Body of pancreas (tissue), 4 donors: ENCODE measurements at regions not wholly inside any gene's neighbourhood (a gene's known extent, or its start where the extent isn't known, plus 50 kb on each side); places are given as distances from the start of the nearest gene placed in this dataset.

Experiments used
- ATAC-seq: fragments of 150-250 bp; one replicate; pipeline ENCODE4 v1.9.1; 2016
- DNase-seq, 4 donors: peaks; one replicate each; pipeline ENCODE4 v3.0.0-alpha.2; 2019
- H3K27ac ChIP-seq, 4 donors: fragments of 200-600 bp; sonication (generic); 1 replicate in 3 of 4; 2 replicates in 1 of 4; pipeline versions ENCODE4 v1.5.1 to v1.6.1; 2016 to 2019; ENCODE audit warnings: mild to moderate bottlenecking in 1 of 4, mixed read lengths in 1 of 4, moderate library complexity in 1 of 4
- H3K27me3 ChIP-seq, 2 donors: fragments of 200-600 bp; sonication (generic); one replicate each; pipeline ENCODE4 v1.6.0; 2016; ENCODE audit warnings: mild to moderate bottlenecking in 1 of 2
- H3K36me3 ChIP-seq, 2 donors: fragments of 200-600 bp; sonication (generic); replicated peaks in 1 of 2; 2 replicates each; pipeline ENCODE4 v1.5.1; 2016; ENCODE audit warnings: low read depth in 2 of 2; ENCODE audit not compliant: insufficient read depth in 1 of 2
- H3K4me1 ChIP-seq: fragments of 200-600 bp; sonication (generic); one replicate; pipeline ENCODE4 v1.6.0; 2016
- H3K4me3 ChIP-seq, 2 donors: fragments of 200-600 bp; sonication (generic); 1 replicate in 1 of 2; 2 replicates in 1 of 2; pipeline ENCODE4 v1.5.1; 2016 to 2019
- H3K9me3 ChIP-seq, 3 donors: fragments of 200-600 bp; sonication (generic); 1 replicate in 2 of 3; 2 replicates in 1 of 3; pipeline ENCODE4 v1.5.1; 2016
- CTCF ChIP-seq, 7 experiments: fragments of 450-650 bp in 4 of 7; fragments of 200-600 bp in 3 of 7; sonication (generic) in 3 of 7; IDR thresholded peaks; one replicate each; pipeline ENCODE4 v1.5.1; 2016 to 2019; ENCODE audit warnings: antibody characterized with exemption in 7 of 7
- POLR2A ChIP-seq, 3 donors: fragments of 450-650 bp; IDR thresholded peaks; one replicate each; pipeline ENCODE4 v1.6.1; 2016; ENCODE audit warnings: antibody characterized with exemption in 3 of 3, mild to moderate bottlenecking in 2 of 3
- WGBS, 2 donors: methylation state at CpG; one replicate each; pipeline ENCODE4 v1.1.5; 2017; 5-methylcytosine and 5-hydroxymethylcytosine counted together
- intact Hi-C: fragments of 100-400 bp; cut with DNase I; formaldehyde crosslinking; loops from one replicate; pipeline ENCODE4 v1.15.1; 2023

DNA sequence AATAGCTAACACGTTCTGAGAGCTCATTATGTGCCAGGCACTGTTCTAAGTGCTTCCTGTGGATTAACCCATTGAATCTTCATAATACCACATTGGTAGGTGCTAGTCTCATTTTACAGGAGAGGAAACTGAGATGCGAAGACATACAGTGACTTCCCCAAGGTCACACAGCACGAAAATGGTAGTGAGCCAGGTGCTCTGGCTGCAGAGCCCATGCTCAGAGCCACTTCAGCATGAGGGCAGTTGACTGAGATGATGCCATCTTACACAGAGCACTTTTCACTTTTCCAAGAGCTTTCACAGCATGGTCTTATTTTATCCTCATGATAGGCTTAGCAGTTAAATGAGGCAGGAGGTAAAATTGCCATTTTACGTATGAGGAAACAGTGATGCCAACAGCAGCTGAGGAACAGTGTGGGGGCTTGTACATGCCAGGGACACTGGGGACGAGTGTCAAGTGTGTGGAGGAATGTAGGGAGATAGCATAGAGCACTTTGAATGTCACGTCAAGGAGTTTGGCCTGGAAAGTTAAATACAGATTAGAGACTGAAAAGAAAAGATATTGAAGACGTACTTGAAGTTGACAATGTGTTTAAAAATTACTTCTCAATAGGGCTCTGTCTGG, 180.0 kb downstream of the KIF4B start:
- DNase-seq, result no peak
- no peak overlapping the region for H3K4me3 ChIP-seq
- H3K27ac ChIP-seq, result no peak overlapping the region
- no peaks in the 10 kb centered on the region for H3K9me3 ChIP-seq
- TF ChIP-seq CTCF (IDR thresholded peaks at IDR 0.05), result no peak
- TF ChIP-seq POLR2A (IDR thresholded peaks at IDR 0.05), result no peak
- H3K27me3 ChIP-seq, result no peaks in the 10 kb centered on the region
- ATAC-seq, result no peak
- WGBS, 2 donors, result 33% methylated on average over 7 of the region's 7 CpGs
- H3K4me1 ChIP-seq, result no peaks in the 10 kb centered on the region
- intact Hi-C loops, result no loop called here
- no peaks in the 10 kb centered on the region for H3K36me3 ChIP-seq

DNA sequence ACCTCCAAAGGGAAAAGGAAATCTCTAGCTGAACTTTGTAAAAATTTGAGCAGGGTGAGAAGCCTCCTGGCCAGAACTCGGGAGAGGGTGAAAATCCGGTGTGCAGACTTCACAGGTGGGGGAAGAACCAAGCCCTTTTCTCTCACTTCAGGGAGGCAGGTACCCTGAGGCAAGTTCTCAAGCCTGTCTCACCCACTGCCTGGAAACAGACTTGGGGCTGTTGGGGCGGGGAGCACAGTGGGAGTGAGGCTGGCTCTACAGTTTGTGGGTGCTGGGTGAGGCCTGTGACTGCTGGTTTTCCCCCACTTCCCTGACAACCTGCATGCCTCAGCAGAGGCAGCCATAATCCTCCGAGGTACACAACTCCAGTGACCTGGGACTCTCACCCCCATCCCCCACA, 187.1 kb downstream of the KIF4B start:
- H3K36me3 ChIP-seq, result no peaks in the 10 kb centered on the region
- no peak overlapping the region for H3K4me3 ChIP-seq
- no peaks in the 10 kb centered on the region for H3K9me3 ChIP-seq
- H3K27ac ChIP-seq, result no peak overlapping the region
- intact Hi-C loops, result no loop called here
- WGBS, 2 donors, result 56 to 69% methylated on average over 4 of the region's 4 CpGs
- no peaks in the 10 kb centered on the region for H3K4me1 ChIP-seq
- no peak for DNase-seq
- no peaks in the 10 kb centered on the region for H3K27me3 ChIP-seq
- TF ChIP-seq CTCF (IDR thresholded peaks at IDR 0.05), result no peak
- no peak for TF ChIP-seq POLR2A (IDR thresholded peaks at IDR 0.05)
- ATAC-seq, result no peak

- no peak for DNase-seq
- Histone ChIP-seq H3K4me3 (no peak overlapping the region), H3K27ac (no peak overlapping the region), H3K27me3 (no peaks in the 10 kb centered on the region), H3K4me1 (no peaks in the 10 kb centered on the region), H3K9me3 (no peaks in the 10 kb centered on the region), H3K36me3 (no peaks in the 10 kb centered on the region)
- no peak for TF ChIP-seq CTCF (IDR thresholded peaks at IDR 0.05)
- TF ChIP-seq POLR2A (IDR thresholded peaks at IDR 0.05), result no peak
- intact Hi-C loops, result no loop called here
- 26 to 35% methylated on average over 1 of the region's 1 CpG for WGBS, 2 donors
- ATAC-seq, result no peak
Observed at GRCh38 chr5:155211764-155212163, 198.2 kb downstream of the KIF4B start.

DNA sequence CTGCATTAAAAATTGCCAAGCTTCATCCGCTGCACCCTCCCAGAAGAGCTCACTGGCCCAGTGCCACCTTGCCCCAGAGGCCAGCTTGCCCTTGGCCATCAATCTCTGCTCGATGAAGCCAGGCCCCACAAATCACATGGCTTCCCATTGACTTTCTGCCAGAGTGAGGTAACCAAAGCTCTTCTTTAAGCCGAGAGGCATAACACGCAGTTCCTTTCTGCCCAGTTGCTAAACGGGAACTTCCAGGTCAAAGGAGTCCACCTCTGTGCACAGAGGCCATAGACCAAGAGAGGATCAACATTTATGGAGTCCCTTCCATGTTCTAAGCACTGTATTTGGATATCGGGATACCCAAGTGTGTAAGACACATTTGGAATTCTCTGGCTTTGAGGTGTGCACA, 208.8 kb downstream of the KIF4B start:
- Histone ChIP-seq H3K27me3 (no peaks in the 10 kb centered on the region), H3K36me3 (no peaks in the 10 kb centered on the region), H3K9me3 (no peaks in the 10 kb centered on the region), H3K27ac (no peak overlapping the region), H3K4me1 (no peaks in the 10 kb centered on the region), H3K4me3 (no peak overlapping the region)
- no peak for TF ChIP-seq POLR2A (IDR thresholded peaks at IDR 0.05)
- TF ChIP-seq CTCF (IDR thresholded peaks at IDR 0.05), result no peak
- ATAC-seq (no peak), DNase-seq (no peak)
- intact Hi-C loops, result no loop called here
- 51 to 54% methylated on average over 5 to 6 of the region's 6 CpGs for WGBS, 2 donors

GRCh38 chr5:155229135-155229534, 215.6 kb downstream of the KIF4B start:
- H3K36me3 ChIP-seq, result no peaks in the 10 kb centered on the region
- H3K4me3 ChIP-seq, result no peak overlapping the region
- H3K9me3 ChIP-seq, result no peaks in the 10 kb centered on the region
- TF ChIP-seq CTCF (IDR thresholded peaks at IDR 0.05) (no peak), POLR2A (IDR thresholded peaks at IDR 0.05) (no peak)
- no peaks in the 10 kb centered on the region for H3K27me3 ChIP-seq
- no peaks in the 10 kb centered on the region for H3K4me1 ChIP-seq
- ATAC-seq, result no peak
- H3K27ac ChIP-seq, result no peak overlapping the region
- no peak for DNase-seq
- 59 to 69% methylated on average over 5 of the region's 5 CpGs for WGBS, 2 donors
- intact Hi-C loops, result no loop called here
